GM12874 (cell line): ENCODE measurements at regions not wholly inside any gene's neighbourhood (a gene's known extent, or its start where the extent isn't known, plus 50 kb on each side); places are given as distances from the start of the nearest gene placed in this dataset.

Experiments
- TF ChIP-seq, protein P1 (sequence below): IDR thresholded peaks from 2 replicates; pipeline ENCODE4 v1.5.1; 2011; ENCODE audit warnings: low read depth, mild to moderate bottlenecking, control low read depth, low read length, moderate library complexity; ENCODE audit not compliant: insufficient read depth

DNA sequence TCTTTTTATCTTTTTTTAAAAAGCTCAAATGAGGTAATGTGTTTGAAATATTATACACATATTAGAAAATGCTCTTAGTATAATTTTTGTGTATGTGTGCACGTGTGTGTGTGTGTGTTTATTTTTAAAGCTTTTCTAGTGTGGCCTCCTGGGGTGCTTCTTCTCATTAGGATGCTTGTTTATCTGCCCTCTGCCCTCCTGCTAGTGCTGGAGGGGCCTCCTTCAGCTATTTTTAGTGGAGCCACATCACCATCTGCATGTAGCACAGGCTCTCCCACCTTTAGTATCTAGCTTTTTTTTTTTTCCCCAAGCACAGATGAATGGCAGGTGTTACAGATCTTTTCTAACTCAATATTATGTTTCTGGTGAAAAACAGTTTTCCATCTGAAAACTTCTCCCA is 155.7 kb upstream of the TMEM229A start:
- TF ChIP-seq, protein P1, sequence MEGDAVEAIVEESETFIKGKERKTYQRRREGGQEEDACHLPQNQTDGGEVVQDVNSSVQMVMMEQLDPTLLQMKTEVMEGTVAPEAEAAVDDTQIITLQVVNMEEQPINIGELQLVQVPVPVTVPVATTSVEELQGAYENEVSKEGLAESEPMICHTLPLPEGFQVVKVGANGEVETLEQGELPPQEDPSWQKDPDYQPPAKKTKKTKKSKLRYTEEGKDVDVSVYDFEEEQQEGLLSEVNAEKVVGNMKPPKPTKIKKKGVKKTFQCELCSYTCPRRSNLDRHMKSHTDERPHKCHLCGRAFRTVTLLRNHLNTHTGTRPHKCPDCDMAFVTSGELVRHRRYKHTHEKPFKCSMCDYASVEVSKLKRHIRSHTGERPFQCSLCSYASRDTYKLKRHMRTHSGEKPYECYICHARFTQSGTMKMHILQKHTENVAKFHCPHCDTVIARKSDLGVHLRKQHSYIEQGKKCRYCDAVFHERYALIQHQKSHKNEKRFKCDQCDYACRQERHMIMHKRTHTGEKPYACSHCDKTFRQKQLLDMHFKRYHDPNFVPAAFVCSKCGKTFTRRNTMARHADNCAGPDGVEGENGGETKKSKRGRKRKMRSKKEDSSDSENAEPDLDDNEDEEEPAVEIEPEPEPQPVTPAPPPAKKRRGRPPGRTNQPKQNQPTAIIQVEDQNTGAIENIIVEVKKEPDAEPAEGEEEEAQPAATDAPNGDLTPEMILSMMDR: no peak

DNA sequence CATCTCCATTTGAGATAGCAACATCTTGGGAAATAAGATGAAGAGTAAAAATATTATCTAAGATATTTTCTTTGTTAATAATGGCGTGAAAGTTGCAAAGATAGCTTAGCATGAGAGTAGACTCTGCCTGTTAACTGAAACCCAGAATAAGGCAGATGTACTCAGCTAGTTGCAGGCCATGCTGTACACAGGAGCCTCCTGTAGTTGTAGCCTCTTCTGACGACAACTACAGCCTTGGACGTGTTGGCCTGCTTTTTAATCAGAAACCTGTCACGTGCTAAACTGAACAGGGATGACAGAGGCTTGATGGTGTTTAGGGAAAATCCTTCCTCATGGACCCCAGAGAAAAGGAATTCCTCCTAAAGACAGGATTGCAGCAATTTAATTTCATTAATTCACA is 155.1 kb upstream of the TMEM229A start:
- TF ChIP-seq, protein P1: no peak

DNA sequence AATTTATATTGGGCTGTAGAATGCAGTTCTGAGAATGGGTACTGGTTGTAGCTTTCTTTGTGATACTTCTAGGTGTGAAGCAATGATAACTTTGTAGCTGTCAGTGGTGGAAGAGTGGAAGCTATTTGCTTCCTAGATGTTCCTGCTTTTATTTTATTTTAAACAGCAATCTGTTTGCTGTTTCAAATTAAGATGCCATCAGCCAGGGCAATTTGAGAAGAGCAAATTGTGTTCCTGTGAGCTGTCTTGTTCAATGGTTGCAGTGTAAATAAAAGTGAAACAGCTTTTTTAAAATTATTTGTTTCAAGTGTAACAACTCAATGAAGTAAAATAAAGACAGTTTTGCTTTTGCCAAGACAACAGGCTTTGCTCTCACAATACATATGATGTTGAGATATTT is 150.8 kb upstream of the TMEM229A start:
- TF ChIP-seq, protein P1: no peak

GRCh38 chr7:124179641-124180040 is 146.8 kb upstream of the TMEM229A start:
- TF ChIP-seq, protein P1: no peak

- TF ChIP-seq, protein P1: no peak
Observed at GRCh38 chr7:124177891-124178290, 145.0 kb upstream of the TMEM229A start.

DNA sequence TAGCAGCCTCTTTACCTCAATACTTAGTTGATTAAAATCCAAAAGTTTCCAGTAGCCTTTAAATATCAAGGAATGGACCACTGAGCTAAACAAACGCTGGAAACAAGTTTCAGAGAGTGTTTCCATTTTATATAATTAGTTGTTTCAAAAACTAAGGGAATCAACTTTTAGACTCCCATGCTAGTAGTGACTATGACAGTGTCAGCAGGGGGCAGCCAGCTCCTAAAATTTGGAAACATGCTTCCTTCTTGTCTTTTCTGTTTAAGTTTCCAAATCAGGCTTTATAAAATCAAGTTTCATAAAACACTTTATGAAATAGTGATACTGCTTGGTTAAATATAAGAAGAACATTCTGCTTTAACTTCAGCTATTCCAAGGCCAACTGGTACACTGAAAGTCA is 138.2 kb upstream of the TMEM229A start:
- TF ChIP-seq, protein P1: peak; percentile 5; the same call in 1 of the 2 replicates

- TF ChIP-seq, protein P1: no peak
Observed at GRCh38 chr7:124168616-124169015, 135.7 kb upstream of the TMEM229A start.

DNA sequence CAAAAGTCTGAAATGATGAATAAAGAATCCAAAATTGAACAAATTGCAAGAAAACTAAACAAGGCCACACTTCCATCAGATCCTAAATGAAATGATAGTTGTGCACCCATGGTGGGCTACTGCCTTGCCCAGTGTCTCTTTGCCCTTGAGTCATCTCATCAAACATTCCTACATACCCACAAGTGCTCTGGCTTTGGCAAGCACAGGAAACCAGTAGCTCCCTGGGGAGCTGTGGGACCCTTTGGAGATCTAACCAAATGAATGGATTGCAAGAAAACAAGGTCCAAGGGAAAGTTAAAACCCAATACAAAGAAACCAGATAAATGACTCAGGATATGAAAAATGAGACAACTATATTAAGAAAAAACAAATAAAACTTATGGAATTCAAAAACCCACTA is 129.8 kb upstream of the TMEM229A start:
- TF ChIP-seq, protein P1: no peak
